Testis (tissue), 2 donors: ENCODE measurements at regions not wholly inside any gene's neighbourhood (a gene's known extent, or its start where the extent isn't known, plus 50 kb on each side); places are given as distances from the start of the nearest gene placed in this dataset.

Source experiments
- DNase-seq: peaks from one replicate; pipeline ENCODE4 v3.0.0-alpha.2; 2019
- H3K27ac ChIP-seq, 2 donors: fragments of 200-600 bp; sonication (generic); one replicate each; pipeline ENCODE4 v1.5.1; 2019
- H3K27me3 ChIP-seq: fragments of 200-600 bp; sonication (generic); one replicate; pipeline ENCODE4 v1.5.1; 2019
- H3K36me3 ChIP-seq: fragments of 200-600 bp; sonication (generic); one replicate; pipeline ENCODE4 v1.5.1; 2017; ENCODE audit warnings: low read depth; ENCODE audit errors: missing control alignments
- H3K4me1 ChIP-seq: fragments of 200-600 bp; sonication (generic); one replicate; pipeline ENCODE4 v1.5.1; 2019
- H3K4me3 ChIP-seq, 2 donors: fragments of 200-600 bp; sonication (generic); one replicate each; pipeline ENCODE4 v1.5.1; 2017 to 2019
- H3K9me3 ChIP-seq: fragments of 200-600 bp; sonication (generic); one replicate; pipeline ENCODE4 v1.5.1; 2017
- POLR2A ChIP-seq: fragments of 450-650 bp; IDR thresholded peaks from one replicate; pipeline ENCODE4 v1.6.1; 2017; ENCODE audit warnings: antibody characterized with exemption, mild to moderate bottlenecking, moderate library complexity
- WGBS, 2 donors: methylation state at CpG; one replicate each; pipeline ENCODE4 v1.1.5; 2018; 5-methylcytosine and 5-hydroxymethylcytosine counted together
- intact Hi-C: fragments of 100-400 bp; cut with DNase I; formaldehyde crosslinking; loops from one replicate; pipeline ENCODE4 v1.15.1; 2023; ENCODE audit warnings: low total_unique reads
- TF ChIP-seq, protein P1 (sequence below), 3 experiments: fragments of 450-650 bp in 2 of 3; fragments of 200-600 bp in 1 of 3; sonication (generic) in 1 of 3; IDR thresholded peaks; one replicate each; pipeline ENCODE4 v1.5.1; 2016 to 2019; ENCODE audit warnings: antibody characterized with exemption in 3 of 3, mild to moderate bottlenecking in 2 of 3, moderate library complexity in 1 of 3

DNA sequence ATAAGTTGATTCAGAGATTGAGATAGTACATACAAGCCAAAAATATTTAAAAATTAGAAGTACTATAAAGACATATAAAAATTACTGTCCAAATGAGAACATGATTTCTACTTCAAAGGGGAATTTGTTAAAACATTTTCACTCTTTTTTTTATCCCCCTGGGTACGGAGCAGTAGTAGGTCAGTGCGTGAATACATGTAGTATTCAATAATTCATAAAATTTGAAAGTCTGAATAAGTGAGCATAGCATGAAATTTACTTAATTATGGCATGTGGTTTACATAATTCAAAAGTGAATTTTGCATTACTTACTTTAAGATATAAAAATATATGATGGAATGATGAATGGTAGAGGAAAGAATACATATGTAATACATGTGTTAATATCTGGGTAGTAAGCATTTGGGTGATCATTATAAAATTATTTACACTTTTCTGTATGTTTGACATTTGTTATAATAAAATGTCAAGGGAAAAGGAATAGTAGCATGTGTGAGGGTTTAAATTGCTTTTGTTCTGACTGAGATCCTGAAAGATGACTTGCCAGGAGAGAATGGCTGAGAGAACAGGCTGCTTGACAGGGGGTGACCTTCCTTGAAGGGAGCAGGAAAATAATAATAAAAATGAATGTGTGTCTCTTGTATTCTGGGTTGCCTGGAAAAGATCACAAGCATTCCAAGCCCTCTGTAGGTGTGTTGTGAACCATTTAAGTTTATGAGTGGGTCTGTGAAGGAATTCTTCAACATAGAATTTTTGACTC is 1178.8 kb downstream of the ZPLD1 start:
- H3K9me3 ChIP-seq = no peaks in the 10 kb centered on the region
- no peaks in the 10 kb centered on the region for H3K36me3 ChIP-seq
- no peak overlapping the region for H3K4me3 ChIP-seq
- DNase-seq = no peak
- no peaks in the 10 kb centered on the region for H3K4me1 ChIP-seq
- intact Hi-C loops = no loop called here
- no peaks in the 10 kb centered on the region for H3K27me3 ChIP-seq
- no peak overlapping the region for H3K27ac ChIP-seq
- WGBS, 2 donors = 88 to 99% methylated on average over 2 of the region's 2 CpGs
- TF ChIP-seq, protein P1, sequence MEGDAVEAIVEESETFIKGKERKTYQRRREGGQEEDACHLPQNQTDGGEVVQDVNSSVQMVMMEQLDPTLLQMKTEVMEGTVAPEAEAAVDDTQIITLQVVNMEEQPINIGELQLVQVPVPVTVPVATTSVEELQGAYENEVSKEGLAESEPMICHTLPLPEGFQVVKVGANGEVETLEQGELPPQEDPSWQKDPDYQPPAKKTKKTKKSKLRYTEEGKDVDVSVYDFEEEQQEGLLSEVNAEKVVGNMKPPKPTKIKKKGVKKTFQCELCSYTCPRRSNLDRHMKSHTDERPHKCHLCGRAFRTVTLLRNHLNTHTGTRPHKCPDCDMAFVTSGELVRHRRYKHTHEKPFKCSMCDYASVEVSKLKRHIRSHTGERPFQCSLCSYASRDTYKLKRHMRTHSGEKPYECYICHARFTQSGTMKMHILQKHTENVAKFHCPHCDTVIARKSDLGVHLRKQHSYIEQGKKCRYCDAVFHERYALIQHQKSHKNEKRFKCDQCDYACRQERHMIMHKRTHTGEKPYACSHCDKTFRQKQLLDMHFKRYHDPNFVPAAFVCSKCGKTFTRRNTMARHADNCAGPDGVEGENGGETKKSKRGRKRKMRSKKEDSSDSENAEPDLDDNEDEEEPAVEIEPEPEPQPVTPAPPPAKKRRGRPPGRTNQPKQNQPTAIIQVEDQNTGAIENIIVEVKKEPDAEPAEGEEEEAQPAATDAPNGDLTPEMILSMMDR (IDR thresholded peaks at IDR 0.05) = no peak
- no peak for TF ChIP-seq POLR2A

DNA sequence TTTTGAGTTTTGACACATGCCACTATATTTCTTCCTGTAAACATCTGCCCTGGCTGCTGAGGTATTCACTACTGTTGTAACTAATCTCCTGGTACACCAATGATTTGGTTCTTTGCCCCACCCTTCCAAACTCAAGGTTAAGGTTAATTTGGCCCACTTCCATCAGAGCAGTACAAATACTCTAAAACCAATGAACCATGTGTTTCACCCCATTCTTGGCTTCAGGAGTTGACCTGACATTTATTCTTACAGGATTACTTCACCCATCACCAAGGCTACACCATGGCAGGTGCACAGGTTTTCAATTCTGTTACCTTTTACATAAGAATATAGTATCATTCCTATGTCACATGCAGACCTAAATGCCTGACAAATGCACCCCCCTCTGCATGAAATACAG is 1179.9 kb downstream of the ZPLD1 start:
- no peak overlapping the region for H3K27ac ChIP-seq
- intact Hi-C loops = no loop called here
- H3K9me3 ChIP-seq = no peaks in the 10 kb centered on the region
- DNase-seq = no peak
- no peaks in the 10 kb centered on the region for H3K36me3 ChIP-seq
- no peak for TF ChIP-seq POLR2A
- no peaks in the 10 kb centered on the region for H3K27me3 ChIP-seq
- no peak overlapping the region for H3K4me3 ChIP-seq
- no peaks in the 10 kb centered on the region for H3K4me1 ChIP-seq

DNA sequence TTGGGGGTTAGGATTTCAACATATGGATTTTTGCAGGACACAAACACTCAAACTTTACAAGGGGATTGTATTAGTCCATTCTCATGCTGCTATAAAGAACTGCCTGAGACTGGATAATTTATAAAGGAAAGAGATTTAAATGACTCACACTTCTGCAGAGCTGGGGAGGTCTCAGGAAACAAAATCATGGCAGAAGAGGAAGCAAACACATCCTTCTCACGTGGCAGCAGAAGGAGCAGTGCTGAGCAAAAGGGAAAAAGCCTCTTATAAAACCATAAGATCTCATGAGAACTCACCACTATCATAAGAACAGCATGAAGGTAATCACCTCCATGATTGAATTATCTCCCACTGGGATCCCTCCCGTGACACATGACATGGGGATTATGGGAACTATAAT is 1183.1 kb downstream of the ZPLD1 start:
- H3K9me3 ChIP-seq = no peaks in the 10 kb centered on the region
- no peak for TF ChIP-seq POLR2A
- TF ChIP-seq, protein P1 (IDR thresholded peaks at IDR 0.05) = no peak
- no peak for DNase-seq
- H3K27ac ChIP-seq = no peak overlapping the region
- H3K27me3 ChIP-seq = no peaks in the 10 kb centered on the region
- WGBS, 2 donors = 75 to 78% methylated on average over 2 of the region's 2 CpGs
- intact Hi-C loops = no loop called here
- no peak overlapping the region for H3K4me3 ChIP-seq
- H3K4me1 ChIP-seq = no peaks in the 10 kb centered on the region
- no peaks in the 10 kb centered on the region for H3K36me3 ChIP-seq

DNA sequence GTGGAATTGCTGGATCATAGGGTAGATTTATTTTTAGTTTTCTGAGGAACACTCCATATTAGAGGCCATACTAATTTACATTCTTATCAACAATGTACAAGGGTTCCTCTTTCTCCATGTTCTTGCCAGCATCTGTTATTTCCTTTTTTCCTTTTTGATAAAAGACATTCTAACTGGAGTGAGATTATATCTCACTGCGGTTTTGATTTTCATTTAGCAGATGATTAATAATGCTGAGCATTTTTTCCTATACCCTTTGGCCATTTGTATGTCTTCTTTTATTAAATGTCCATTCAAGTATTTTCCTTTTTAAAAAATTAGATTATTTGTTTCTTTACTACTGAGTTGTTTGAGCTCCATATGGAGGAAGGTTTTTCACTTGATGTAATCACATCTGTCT is 1189.5 kb downstream of the ZPLD1 start:
- 39 to 42% methylated on average over 1 of the region's 1 CpG for whole genome bisulfite sequencing, 2 donors
- Histone ChIP-seq H3K27ac (no peak overlapping the region), H3K4me3 (no peak overlapping the region), H3K9me3 (no peaks in the 10 kb centered on the region), H3K36me3 (no peaks in the 10 kb centered on the region), H3K4me1 (no peaks in the 10 kb centered on the region), H3K27me3 (no peaks in the 10 kb centered on the region)
- intact Hi-C loops = no loop called here
- TF ChIP-seq, protein P1 (IDR thresholded peaks at IDR 0.05) = no peak
- no peak for TF ChIP-seq POLR2A
- no peak for DNase-seq

DNA sequence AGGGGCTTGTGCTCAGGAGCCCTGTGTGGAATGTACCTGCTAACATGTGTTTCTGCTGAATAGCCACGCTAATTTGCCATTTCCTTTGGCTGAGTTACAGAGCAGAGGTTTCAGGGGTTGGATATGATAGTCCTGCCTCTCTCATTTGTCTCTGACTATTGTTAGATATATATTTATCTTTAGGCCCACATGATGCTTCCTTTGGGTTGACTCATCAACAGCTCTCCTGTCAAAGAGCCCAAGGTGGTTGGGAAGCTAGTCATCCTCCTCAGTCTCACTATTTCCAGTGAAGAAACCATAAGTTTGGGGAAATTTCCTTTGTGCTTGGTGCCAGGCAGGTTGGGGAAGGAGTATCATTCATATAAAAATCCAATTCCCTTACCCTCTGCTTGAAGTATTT is 1194.6 kb downstream of the ZPLD1 start:
- H3K27ac ChIP-seq = no peak overlapping the region
- no peak for DNase-seq
- intact Hi-C loops = no loop called here
- H3K4me3 ChIP-seq = no peak overlapping the region
- H3K36me3 ChIP-seq = no peaks in the 10 kb centered on the region
- no peaks in the 10 kb centered on the region for H3K27me3 ChIP-seq
- WGBS, 2 donors = 85 to 100% methylated on average over 1 of the region's 1 CpG
- H3K9me3 ChIP-seq = no peaks in the 10 kb centered on the region
- no peaks in the 10 kb centered on the region for H3K4me1 ChIP-seq
- no peak for TF ChIP-seq POLR2A
- TF ChIP-seq, protein P1 (IDR thresholded peaks at IDR 0.05) = no peak
